A549 (cell line): ENCODE measurements at regions not wholly inside any gene's neighbourhood (a gene's known extent, or its start where the extent isn't known, plus 50 kb on each side); places are given as distances from the start of the nearest gene placed in this dataset.

Experiments used
- ATAC-seq, 2 experiments: fragments of 200-7000 bp in 1 of 2; fragments of >200 bp in 1 of 2; cut with Nextera tagmentation in 1 of 2; cut with Tn5 transposase in 1 of 2; 3 replicates each; pipeline versions ENCODE4 v1.8.0 to v1.9.1; 2018 to 2020; ENCODE audit warnings: mild to moderate bottlenecking in 1 of 2, moderate library complexity in 1 of 2
- CTCF ChIA-PET: fragments of 300-600 bp; sonication (Branson Sonifier 250); formaldehyde crosslinking; extraction: SDS; loops from one replicate; lab custom pipeline; 2021; ENCODE audit warnings: antibody characterized with exemption, inconsistent platforms; lab: Yijun Ruan, JAX
- POLR2A ChIA-PET: fragments of 350-600 bp; formaldehyde crosslinking; extraction: SDS; loops from one replicate; lab custom pipeline; 2021; ENCODE audit warnings: antibody characterized with exemption, inconsistent platforms; lab: Yijun Ruan, JAX
- DNase-seq, 2 experiments: peaks; one replicate each; pipeline versions ENCODE4 v3.0.0 to v3.0.0-alpha.2; 2011 to 2016; ENCODE audit warnings: low read depth in 1 of 2, low spot score in 1 of 2
- FAIRE-seq: peaks from 2 replicates; lab custom pipeline; 2011; peaks lifted over from hg19 to GRCh38; lab: Jason Lieb, UNC
- H3K27ac ChIP-seq, 2 experiments: fragments of >200 bp; sonication (Bioruptor Twin); formaldehyde crosslinking; 3 replicates each; pipeline ENCODE4 v1.5.1; 2016 to 2017
- H3K4me1 ChIP-seq: fragments of >200 bp; sonication (Bioruptor Twin); formaldehyde crosslinking; 3 replicates; pipeline ENCODE4 v1.6.1; 2016
- H3K4me2 ChIP-seq: fragments of >200 bp; sonication (Bioruptor Twin); formaldehyde crosslinking; 3 replicates; pipeline ENCODE4 v1.6.1; 2016
- H3K4me3 ChIP-seq: fragments of >200 bp; sonication (Bioruptor Twin); formaldehyde crosslinking; 3 replicates; pipeline ENCODE4 v1.5.1; 2016
- H3K9me3 ChIP-seq: fragments of >200 bp; sonication (Bioruptor Twin); formaldehyde crosslinking; 3 replicates; pipeline ENCODE4 v1.6.1; 2016
- CEBPB ChIP-seq, 2 experiments: fragments of >200 bp in 1 of 2; sonication (Bioruptor Twin) in 1 of 2; formaldehyde crosslinking in 1 of 2; IDR thresholded peaks; 2 replicates each; pipeline ENCODE4 v1.6.1; 2012 to 2016
- CTCF ChIP-seq: fragments of >200 bp; sonication (Bioruptor Twin); formaldehyde crosslinking; IDR thresholded peaks from 3 replicates; pipeline ENCODE4 v1.5.1; 2016
- E2F6 ChIP-seq: IDR thresholded peaks from 2 replicates; pipeline ENCODE4 v1.6.1; 2012; ENCODE audit warnings: low read depth, borderline replicate concordance
- EHMT2 ChIP-seq: fragments of 200-600 bp; sonication (generic); IDR thresholded peaks from 2 replicates; pipeline ENCODE4 v1.6.1; 2016; ENCODE audit warnings: antibody characterized with exemption, low read depth, mild to moderate bottlenecking, moderate library complexity
- ELK1 ChIP-seq: fragments of 150-350 bp; IDR thresholded peaks from 2 replicates; pipeline ENCODE4 v1.6.1; 2014; ENCODE audit warnings: low read depth, mild to moderate bottlenecking, low read length
- GATA3 ChIP-seq: IDR thresholded peaks from 2 replicates; pipeline ENCODE4 v1.6.1; 2012; ENCODE audit warnings: borderline replicate concordance
- HEYL ChIP-seq: fragments of 250-450 bp; sonication (Bioruptor Pico); IDR thresholded peaks from 2 replicates; pipeline ENCODE4 v1.8.0; 2021; ENCODE audit warnings: mild to moderate bottlenecking, moderate library complexity
- JUNB ChIP-seq: fragments of >200 bp; sonication (Bioruptor Twin); formaldehyde crosslinking; IDR thresholded peaks from 2 replicates; pipeline ENCODE4 v1.6.1; 2016
- KDM1A ChIP-seq: fragments of 200-600 bp; sonication (generic); IDR thresholded peaks from 2 replicates; pipeline ENCODE4 v1.6.1; 2016; ENCODE audit warnings: low read depth, mild to moderate bottlenecking
- KDM5A ChIP-seq: fragments of 200-600 bp; sonication (generic); IDR thresholded peaks from 2 replicates; pipeline ENCODE4 v1.6.1; 2016; ENCODE audit warnings: antibody characterized with exemption, mild to moderate bottlenecking
- MAFK ChIP-seq: fragments of 450-650 bp; IDR thresholded peaks from 2 replicates; pipeline ENCODE4 v1.6.1; 2014; ENCODE audit not compliant: partially characterized antibody
- MYC ChIP-seq: IDR thresholded peaks from 2 replicates; pipeline ENCODE4 v1.6.1; 2012; ENCODE audit warnings: mild to moderate bottlenecking, inconsistent platforms, low read length, improper control_type of control experiment, borderline replicate concordance
- NFE2L2 ChIP-seq: fragments of 150-350 bp; conservative IDR thresholded peaks from 2 replicates; pipeline ENCODE4 v1.6.1; 2014; ENCODE audit warnings: low read length
- POLR2A ChIP-seq: IDR thresholded peaks from 2 replicates; pipeline ENCODE4 v1.6.1; 2012; ENCODE audit warnings: mild to moderate bottlenecking, low read length
- RAD21 ChIP-seq, 2 experiments: fragments of >200 bp in 1 of 2; sonication (Bioruptor Twin) in 1 of 2; formaldehyde crosslinking in 1 of 2; IDR thresholded peaks in 1 of 2; conservative IDR thresholded peaks in 1 of 2; 2 replicates in 1 of 2; 3 replicates in 1 of 2; pipeline ENCODE4 v1.6.1; 2012 to 2018; ENCODE audit warnings: inconsistent platforms in 1 of 2
- RFX5 ChIP-seq: fragments of 450-650 bp; IDR thresholded peaks from 2 replicates; pipeline ENCODE4 v1.7.1; 2014; ENCODE audit warnings: antibody characterized with exemption, mild to moderate bottlenecking, moderate library complexity
- SMC3 ChIP-seq: fragments of >200 bp; sonication (Bioruptor Twin); formaldehyde crosslinking; IDR thresholded peaks from 3 replicates; pipeline ENCODE4 v1.6.1; 2018; ENCODE audit warnings: inconsistent platforms
- ZFP36 ChIP-seq: fragments of 450-650 bp; IDR thresholded peaks from 2 replicates; pipeline ENCODE4 v1.6.1; 2014; ENCODE audit warnings: borderline replicate concordance; ENCODE audit not compliant: partially characterized antibody
- WGBS: methylation state at CpG from one replicate; pipeline ENCODE4 v1.1.6; 2017; ENCODE audit errors: missing lambda C conversion rate; 5-methylcytosine and 5-hydroxymethylcytosine counted together
- TF ChIP-seq, protein P1 (sequence below): IDR thresholded peaks from 2 replicates; pipeline ENCODE4 v1.6.1; 2012
- TF ChIP-seq, protein P2 (sequence below): fragments of 200-600 bp; sonication (generic); IDR thresholded peaks from 2 replicates; pipeline ENCODE4 v1.6.1; 2016; ENCODE audit warnings: antibody characterized with exemption, mild to moderate bottlenecking, moderate library complexity

DNA sequence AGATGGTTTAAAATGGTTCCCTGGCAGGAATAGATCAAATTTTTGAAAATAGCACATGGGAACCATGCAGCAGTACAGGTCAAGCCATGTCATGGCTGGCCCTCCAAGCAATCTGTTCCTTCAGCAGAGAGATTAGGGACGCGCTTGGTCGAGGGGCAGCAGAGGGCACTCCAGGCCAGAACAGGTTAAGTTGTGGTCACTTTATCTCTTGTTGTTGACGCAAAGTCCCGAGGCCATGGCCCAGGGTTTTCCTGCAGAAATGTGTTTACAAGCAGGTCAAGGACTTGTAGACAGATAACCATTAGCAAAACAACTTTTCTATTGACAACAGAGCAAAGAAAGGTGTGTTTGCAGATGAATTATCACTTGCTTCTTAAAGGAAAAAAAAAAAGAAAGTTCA lies 570.0 kb upstream of the NR2F2 start:
- Histone ChIP-seq H3K27ac (no peak overlapping the region), H3K4me2 (no peak overlapping the region), H3K4me3 (no peak overlapping the region), H3K9me3 (no peaks in the 10 kb centered on the region), H3K4me1 (no peaks in the 10 kb centered on the region)
- DNase-seq (peak in 1 of 2 experiments; percentile 68), ATAC-seq (peak; percentile 76 to 90), FAIRE-seq (no peak)
- 30% methylated on average over 5 of the region's 5 CpGs for WGBS
- POLR2A ChIA-PET: no interaction called here
- CTCF ChIA-PET: no interaction called here
- TF ChIP-seq SMC3 (peak; percentile 62), CTCF (peak; percentile 42), E2F6 (no peak), GATA3 (peak; percentile 21; the same call in 1 of the 2 replicates), RFX5 (no peak), ELK1 (no peak), JUNB (no peak), POLR2A (no peak), RAD21 (conservative IDR thresholded peaks at IDR 0.05 in 1 of 2, IDR thresholded peaks at IDR 0.05 in 1 of 2) (peak; percentile 65 to 78; a peak in 4 of 5 replicates), KDM5A (no peak)
- TF ChIP-seq, protein P1, sequence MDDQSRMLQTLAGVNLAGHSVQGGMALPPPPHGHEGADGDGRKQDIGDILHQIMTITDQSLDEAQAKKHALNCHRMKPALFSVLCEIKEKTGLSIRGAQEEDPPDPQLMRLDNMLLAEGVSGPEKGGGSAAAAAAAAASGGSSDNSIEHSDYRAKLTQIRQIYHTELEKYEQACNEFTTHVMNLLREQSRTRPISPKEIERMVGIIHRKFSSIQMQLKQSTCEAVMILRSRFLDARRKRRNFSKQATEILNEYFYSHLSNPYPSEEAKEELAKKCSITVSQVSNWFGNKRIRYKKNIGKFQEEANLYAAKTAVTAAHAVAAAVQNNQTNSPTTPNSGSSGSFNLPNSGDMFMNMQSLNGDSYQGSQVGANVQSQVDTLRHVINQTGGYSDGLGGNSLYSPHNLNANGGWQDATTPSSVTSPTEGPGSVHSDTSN: no peak

GRCh38 chr15:95761501-95762165 lies 568.9 kb upstream of the NR2F2 start:
- ChIA-PET CTCF (no interaction called here), POLR2A (no interaction called here)
- no peak overlapping the region for H3K27ac ChIP-seq
- H3K9me3 ChIP-seq: no peaks in the 10 kb centered on the region
- no peak for DNase-seq
- no peak for FAIRE-seq
- no peak overlapping the region for H3K4me3 ChIP-seq
- no peaks in the 10 kb centered on the region for H3K4me1 ChIP-seq
- H3K4me2 ChIP-seq: no peak overlapping the region
- ATAC-seq: no peak
- no peak for TF ChIP-seq JUNB
- TF ChIP-seq, protein P2, sequence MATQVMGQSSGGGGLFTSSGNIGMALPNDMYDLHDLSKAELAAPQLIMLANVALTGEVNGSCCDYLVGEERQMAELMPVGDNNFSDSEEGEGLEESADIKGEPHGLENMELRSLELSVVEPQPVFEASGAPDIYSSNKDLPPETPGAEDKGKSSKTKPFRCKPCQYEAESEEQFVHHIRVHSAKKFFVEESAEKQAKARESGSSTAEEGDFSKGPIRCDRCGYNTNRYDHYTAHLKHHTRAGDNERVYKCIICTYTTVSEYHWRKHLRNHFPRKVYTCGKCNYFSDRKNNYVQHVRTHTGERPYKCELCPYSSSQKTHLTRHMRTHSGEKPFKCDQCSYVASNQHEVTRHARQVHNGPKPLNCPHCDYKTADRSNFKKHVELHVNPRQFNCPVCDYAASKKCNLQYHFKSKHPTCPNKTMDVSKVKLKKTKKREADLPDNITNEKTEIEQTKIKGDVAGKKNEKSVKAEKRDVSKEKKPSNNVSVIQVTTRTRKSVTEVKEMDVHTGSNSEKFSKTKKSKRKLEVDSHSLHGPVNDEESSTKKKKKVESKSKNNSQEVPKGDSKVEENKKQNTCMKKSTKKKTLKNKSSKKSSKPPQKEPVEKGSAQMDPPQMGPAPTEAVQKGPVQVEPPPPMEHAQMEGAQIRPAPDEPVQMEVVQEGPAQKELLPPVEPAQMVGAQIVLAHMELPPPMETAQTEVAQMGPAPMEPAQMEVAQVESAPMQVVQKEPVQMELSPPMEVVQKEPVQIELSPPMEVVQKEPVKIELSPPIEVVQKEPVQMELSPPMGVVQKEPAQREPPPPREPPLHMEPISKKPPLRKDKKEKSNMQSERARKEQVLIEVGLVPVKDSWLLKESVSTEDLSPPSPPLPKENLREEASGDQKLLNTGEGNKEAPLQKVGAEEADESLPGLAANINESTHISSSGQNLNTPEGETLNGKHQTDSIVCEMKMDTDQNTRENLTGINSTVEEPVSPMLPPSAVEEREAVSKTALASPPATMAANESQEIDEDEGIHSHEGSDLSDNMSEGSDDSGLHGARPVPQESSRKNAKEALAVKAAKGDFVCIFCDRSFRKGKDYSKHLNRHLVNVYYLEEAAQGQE: no peak
- no peak for TF ChIP-seq MAFK
- TF ChIP-seq MYC: no peak
- no peak for TF ChIP-seq EHMT2
- TF ChIP-seq NFE2L2: no peak
- TF ChIP-seq ZFP36: no peak
- TF ChIP-seq, protein P1: no peak
- no peak for TF ChIP-seq CEBPB (IDR thresholded peaks at IDR 0.05)
- no peak for TF ChIP-seq HEYL (CRISPR knock-in tag)
- TF ChIP-seq KDM1A: no peak
- TF ChIP-seq RAD21 (conservative IDR thresholded peaks at IDR 0.05 in 1 of 2, IDR thresholded peaks at IDR 0.05 in 1 of 2): no peak
- TF ChIP-seq, all 56 proteins: peak for 0
- WGBS: 60% methylated on average over 9 of the region's 9 CpGs
